ENCODE measurements at regions not wholly inside any gene's neighbourhood (a gene's known extent, or its start where the extent isn't known, plus 50 kb on each side); places are given as distances from the start of the nearest gene placed in this dataset.

GRCh38 chr14:87863047-87863446, 129.9 kb downstream of the GALC start:
- no peak for TF ChIP-seq CTCF (IDR thresholded peaks at IDR 0.05; ENCODE audit: unreplicated experiment)
- no peak for DNase-seq
- peaks cover 6% of the 10 kb centered on the region for H3K9me3 Mint-ChIP-seq (ENCODE audit: low read depth, unreplicated experiment)
- no peaks in the 10 kb centered on the region for H3K36me3 Mint-ChIP-seq (ENCODE audit: insufficient read depth, unreplicated experiment)
- no peak overlapping the region for H3K4me3 Mint-ChIP-seq (ENCODE audit: low read depth, unreplicated experiment)
- no TSS peak for BruUV-seq (replicated peaks)
- intact Hi-C loops (cut with micrococcal nuclease; ENCODE audit: unreplicated experiment), result no loop called here
- CTCF ChIA-PET, result interaction anchor here (0.7 kb wide), 1 partner anchor 10 kb away, joined by 3 read pairs; no protein-coding TSS in a partner anchor
- no peaks in the 10 kb centered on the region for H3K4me1 Mint-ChIP-seq (ENCODE audit: low read depth, unreplicated experiment)
- H3K27ac Mint-ChIP-seq (ENCODE audit: unreplicated experiment), result no peak overlapping the region
- H3K27me3 Mint-ChIP-seq (ENCODE audit: unreplicated experiment), result no peaks in the 10 kb centered on the region

- no peak for TF ChIP-seq CTCF (IDR thresholded peaks at IDR 0.05; ENCODE audit: unreplicated experiment)
- no peak for DNase-seq
- no peaks in the 10 kb centered on the region for H3K36me3 Mint-ChIP-seq (ENCODE audit: insufficient read depth, unreplicated experiment)
- CTCF ChIA-PET, result no interaction called here
- no TSS peak for BruUV-seq (replicated peaks)
- no peak overlapping the region for H3K4me3 Mint-ChIP-seq (ENCODE audit: low read depth, unreplicated experiment)
- intact Hi-C loops (cut with micrococcal nuclease; ENCODE audit: unreplicated experiment), result no loop called here
- H3K9me3 Mint-ChIP-seq (ENCODE audit: low read depth, unreplicated experiment), result peaks cover 3% of the 10 kb centered on the region
- H3K4me1 Mint-ChIP-seq (ENCODE audit: low read depth, unreplicated experiment), result no peaks in the 10 kb centered on the region
- H3K27me3 Mint-ChIP-seq (ENCODE audit: unreplicated experiment), result peaks cover 20% of the 10 kb centered on the region
- no peak overlapping the region for H3K27ac Mint-ChIP-seq (ENCODE audit: unreplicated experiment)
Measured at GRCh38 chr14:87852107-87852506, 140.9 kb downstream of the GALC start.

- DNase-seq, result no peak
- no peak overlapping the region for H3K4me3 Mint-ChIP-seq (ENCODE audit: low read depth, unreplicated experiment)
- H3K4me1 Mint-ChIP-seq (ENCODE audit: low read depth, unreplicated experiment), result no peaks in the 10 kb centered on the region
- no TSS peak for BruUV-seq (replicated peaks)
- H3K36me3 Mint-ChIP-seq (ENCODE audit: insufficient read depth, unreplicated experiment), result no peaks in the 10 kb centered on the region
- H3K9me3 Mint-ChIP-seq (ENCODE audit: low read depth, unreplicated experiment), result peaks cover 3% of the 10 kb centered on the region
- CTCF ChIA-PET, result no interaction called here
- TF ChIP-seq CTCF (IDR thresholded peaks at IDR 0.05; ENCODE audit: unreplicated experiment), result no peak
- no peak overlapping the region for H3K27ac Mint-ChIP-seq (ENCODE audit: unreplicated experiment)
- H3K27me3 Mint-ChIP-seq (ENCODE audit: unreplicated experiment), result peaks cover 20% of the 10 kb centered on the region
- intact Hi-C loops (cut with micrococcal nuclease; ENCODE audit: unreplicated experiment), result no loop called here
Measured at GRCh38 chr14:87851190-87851589, 141.8 kb downstream of the GALC start.

GRCh38 chr14:87847216-87847755, 145.7 kb downstream of the GALC start:
- H3K27me3 Mint-ChIP-seq (ENCODE audit: unreplicated experiment), result no peaks in the 10 kb centered on the region
- TF ChIP-seq CTCF (IDR thresholded peaks at IDR 0.05; ENCODE audit: unreplicated experiment), result no peak
- intact Hi-C loops (cut with micrococcal nuclease; ENCODE audit: unreplicated experiment), result no loop called here
- H3K4me1 Mint-ChIP-seq (ENCODE audit: low read depth, unreplicated experiment), result no peaks in the 10 kb centered on the region
- H3K9me3 Mint-ChIP-seq (ENCODE audit: low read depth, unreplicated experiment), result no peaks in the 10 kb centered on the region
- no peak overlapping the region for H3K4me3 Mint-ChIP-seq (ENCODE audit: low read depth, unreplicated experiment)
- no peak for DNase-seq
- CTCF ChIA-PET, result interaction anchor here (1.1 kb wide), 1 partner anchor 8 kb away, joined by 8 read pairs; no protein-coding TSS in a partner anchor
- no TSS peak for BruUV-seq (replicated peaks)
- no peak overlapping the region for H3K27ac Mint-ChIP-seq (ENCODE audit: unreplicated experiment)
- H3K36me3 Mint-ChIP-seq (ENCODE audit: insufficient read depth, unreplicated experiment), result no peaks in the 10 kb centered on the region

Data from Calu3 (cell line).